HUES6 (cell line): ENCODE measurements at regions not wholly inside any gene's neighbourhood (a gene's known extent, or its start where the extent isn't known, plus 50 kb on each side); places are given as distances from the start of the nearest gene placed in this dataset.

ENCODE experiments used
- H3K27ac ChIP-seq: 2 replicates; pipeline ENCODE4 v1.7.0; 2013; ENCODE audit warnings: low read depth, mild to moderate bottlenecking, low read length, inconsistent platforms
- H3K27me3 ChIP-seq: 2 replicates; pipeline ENCODE4 v1.6.1; 2013; ENCODE audit warnings: low read length; ENCODE audit not compliant: control insufficient read depth, insufficient read depth
- H3K36me3 ChIP-seq: 2 replicates; pipeline ENCODE4 v1.6.1; 2013; ENCODE audit warnings: low read length; ENCODE audit not compliant: control insufficient read depth, insufficient read depth
- H3K4me1 ChIP-seq: 2 replicates; pipeline ENCODE4 v1.6.1; 2013; ENCODE audit warnings: low read length; ENCODE audit not compliant: control insufficient read depth, insufficient read depth
- H3K4me3 ChIP-seq: 2 replicates; pipeline ENCODE4 v1.5.1; 2013; ENCODE audit warnings: low read depth, low read length
- H3K9ac ChIP-seq: one replicate; pipeline ENCODE4 v1.6.1; 2013; ENCODE audit warnings: mild to moderate bottlenecking, low read length
- H3K9me3 ChIP-seq: 2 replicates; pipeline ENCODE4 v1.6.1; 2013; ENCODE audit warnings: low read depth, low read length; ENCODE audit not compliant: control insufficient read depth, insufficient read depth

DNA sequence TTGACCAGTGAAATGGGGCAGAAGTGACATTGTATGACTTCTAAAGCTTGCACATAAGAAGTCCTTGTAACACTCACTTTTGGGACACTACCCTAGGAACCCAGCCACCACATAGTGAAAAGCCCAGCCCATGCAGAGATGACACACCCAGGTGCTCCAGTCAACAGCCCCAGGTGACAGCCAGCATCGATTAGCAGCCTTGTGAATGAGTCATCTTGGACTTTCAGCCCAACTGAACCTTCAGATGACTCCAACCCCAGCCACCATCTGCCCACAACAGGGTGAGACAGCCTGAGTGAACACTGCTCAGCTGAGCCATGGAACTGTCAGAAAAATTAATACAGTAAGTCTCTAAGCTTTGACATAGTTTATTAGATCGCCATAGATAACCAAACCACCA, 458.6 kb downstream of the ZSWIM6 start:
- Histone ChIP-seq H3K4me1 (no peaks in the 10 kb centered on the region), H3K9ac (no peak overlapping the region), H3K36me3 (no peaks in the 10 kb centered on the region), H3K27ac (no peak overlapping the region), H3K4me3 (no peak overlapping the region), H3K9me3 (no peaks in the 10 kb centered on the region), H3K27me3 (no peaks in the 10 kb centered on the region)

DNA sequence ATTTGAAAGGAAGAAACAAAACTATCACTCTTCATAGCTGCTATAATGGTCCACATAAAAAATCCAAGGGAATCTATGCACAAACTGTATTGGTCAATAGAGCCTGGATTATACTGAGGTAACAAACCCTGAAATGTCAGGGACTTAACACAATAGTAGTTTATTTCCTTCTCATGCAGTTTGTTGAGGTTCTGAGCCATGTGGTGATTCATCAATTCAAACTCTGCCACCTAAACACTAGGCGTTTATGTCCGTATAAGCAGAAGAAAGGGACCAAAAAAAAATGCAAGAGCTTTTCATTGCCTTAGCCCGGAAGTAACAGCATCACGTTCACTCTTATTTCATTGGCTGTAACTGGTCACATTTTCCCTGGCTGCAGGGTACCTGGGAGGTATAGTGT, 464.7 kb downstream of the ZSWIM6 start:
- no peak overlapping the region for H3K4me3 ChIP-seq
- H3K36me3 ChIP-seq: no peaks in the 10 kb centered on the region
- H3K9me3 ChIP-seq: no peaks in the 10 kb centered on the region
- H3K9ac ChIP-seq: no peak overlapping the region
- H3K4me1 ChIP-seq: no peaks in the 10 kb centered on the region
- H3K27me3 ChIP-seq: no peaks in the 10 kb centered on the region
- no peak overlapping the region for H3K27ac ChIP-seq

DNA sequence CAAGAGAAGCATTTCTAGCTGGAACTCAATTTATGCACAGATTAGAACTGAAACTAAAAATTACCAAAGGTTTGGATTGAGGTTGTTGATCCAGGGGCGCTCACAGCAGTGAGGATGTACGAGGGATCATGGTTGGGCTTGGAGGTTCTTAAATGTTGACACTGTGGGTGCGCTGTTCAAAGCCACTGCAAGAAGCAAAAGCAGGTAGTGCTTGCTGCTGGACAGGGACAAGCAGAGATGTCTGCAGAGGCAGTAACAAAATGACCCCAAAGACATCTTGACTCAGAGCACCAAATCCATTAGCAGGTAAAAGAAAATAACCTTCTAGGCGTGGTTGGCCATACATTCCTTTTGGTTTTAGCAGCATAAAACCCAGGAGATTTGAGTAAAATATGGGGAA, 468.4 kb downstream of the ZSWIM6 start:
- no peaks in the 10 kb centered on the region for H3K4me1 ChIP-seq

DNA sequence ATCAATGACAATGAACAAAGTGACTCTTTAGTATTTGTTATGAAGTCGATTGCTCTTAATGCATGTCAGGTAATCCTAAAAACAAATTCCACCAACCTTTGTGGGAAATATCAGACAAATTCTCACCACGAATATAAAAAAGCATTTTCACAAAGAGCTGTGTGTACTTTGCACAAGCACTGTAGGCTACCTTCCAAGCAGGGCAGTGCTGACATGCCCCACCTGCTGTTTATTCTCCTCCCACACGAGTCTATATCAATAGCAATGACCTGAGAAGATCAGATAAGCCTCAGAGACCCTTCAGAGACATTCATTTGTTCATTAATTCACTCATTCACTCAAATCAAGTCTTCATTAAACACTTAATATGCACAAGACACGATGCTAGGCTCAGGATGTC, 469.1 kb downstream of the ZSWIM6 start:
- no peaks in the 10 kb centered on the region for H3K27me3 ChIP-seq
- no peaks in the 10 kb centered on the region for H3K36me3 ChIP-seq
- H3K9me3 ChIP-seq: no peaks in the 10 kb centered on the region
- H3K4me3 ChIP-seq: no peak overlapping the region
- no peaks in the 10 kb centered on the region for H3K4me1 ChIP-seq
- no peak overlapping the region for H3K9ac ChIP-seq
- no peak overlapping the region for H3K27ac ChIP-seq

More for the DNA sequence above, 468.4 kb downstream of the ZSWIM6 start:
- Histone ChIP-seq H3K9me3 (no peaks in the 10 kb centered on the region), H3K27ac (no peak overlapping the region), H3K27me3 (no peaks in the 10 kb centered on the region), H3K4me3 (no peak overlapping the region), H3K9ac (no peak overlapping the region), H3K36me3 (no peaks in the 10 kb centered on the region)

DNA sequence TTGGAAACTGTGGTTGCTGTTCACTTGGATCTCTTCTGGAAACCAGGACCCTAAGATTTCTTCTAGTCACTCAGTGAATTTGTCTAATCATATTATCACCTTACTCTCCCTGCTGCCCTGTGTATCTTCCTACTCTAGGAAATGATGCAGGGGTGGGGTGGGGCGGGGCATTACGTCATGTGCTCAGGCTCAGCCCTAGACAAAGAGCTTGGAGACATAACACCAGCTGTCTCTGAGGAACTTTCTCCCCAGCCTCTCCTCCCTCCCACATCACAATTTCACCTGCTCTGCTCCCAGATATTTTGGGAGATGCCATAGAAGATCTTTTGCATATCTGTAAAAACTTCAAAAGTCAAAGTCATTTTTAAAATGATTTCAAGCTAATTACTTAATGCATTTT, 470.4 kb downstream of the ZSWIM6 start:
- Histone ChIP-seq H3K27ac (no peak overlapping the region), H3K4me1 (no peaks in the 10 kb centered on the region), H3K36me3 (no peaks in the 10 kb centered on the region), H3K9me3 (no peaks in the 10 kb centered on the region), H3K27me3 (no peaks in the 10 kb centered on the region), H3K4me3 (no peak overlapping the region), H3K9ac (no peak overlapping the region)

DNA sequence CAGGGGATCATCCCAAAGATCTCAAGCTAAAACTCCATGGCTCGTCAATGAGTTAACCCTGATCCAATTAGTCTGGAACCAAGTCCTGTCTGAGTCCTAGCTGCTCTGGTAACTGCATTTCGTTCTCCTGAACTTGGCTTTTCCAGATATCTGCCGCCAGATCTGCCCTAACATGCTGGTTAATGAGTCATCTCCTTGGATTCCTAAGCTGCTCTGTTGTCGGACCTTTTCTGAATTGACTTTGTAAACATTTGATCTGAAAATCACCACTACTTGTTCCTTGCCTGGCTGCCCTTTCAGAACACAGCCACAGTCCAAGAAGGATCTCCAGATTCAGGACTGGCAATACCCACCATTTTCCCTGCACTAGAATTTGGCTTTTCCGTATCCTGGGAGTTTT, 473.0 kb downstream of the ZSWIM6 start:
- H3K27ac ChIP-seq: no peak overlapping the region
- no peak overlapping the region for H3K4me3 ChIP-seq
- H3K27me3 ChIP-seq: no peaks in the 10 kb centered on the region
- no peaks in the 10 kb centered on the region for H3K36me3 ChIP-seq
- no peaks in the 10 kb centered on the region for H3K9me3 ChIP-seq
- H3K9ac ChIP-seq: no peak overlapping the region
- no peaks in the 10 kb centered on the region for H3K4me1 ChIP-seq

DNA sequence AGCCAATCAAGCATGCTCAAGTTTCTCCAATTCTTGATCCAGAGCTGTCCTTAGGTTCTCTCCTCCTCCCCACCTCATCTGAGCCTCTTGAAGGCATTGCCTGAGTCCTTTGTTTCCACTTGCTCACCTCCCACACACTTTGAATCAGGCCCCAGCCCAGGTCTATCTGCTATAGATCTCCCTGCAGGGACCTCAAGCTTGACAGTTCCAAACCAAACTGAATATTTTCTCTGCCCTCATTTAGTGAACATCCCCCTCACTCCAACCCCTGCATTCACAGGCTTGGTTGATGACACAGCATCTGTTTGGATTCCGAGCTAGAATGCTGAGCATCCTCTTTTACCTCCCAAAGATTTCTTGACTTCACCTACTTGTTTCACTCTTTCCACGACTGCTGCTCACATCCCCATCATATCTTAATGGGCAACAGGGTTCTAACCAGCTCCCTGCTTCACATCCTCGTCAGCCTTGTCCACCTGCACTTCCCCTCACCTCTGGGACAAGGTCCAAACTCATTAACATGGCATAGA, 474.5 kb downstream of the ZSWIM6 start:
- H3K36me3 ChIP-seq: no peaks in the 10 kb centered on the region
- H3K27me3 ChIP-seq: no peaks in the 10 kb centered on the region
- H3K4me3 ChIP-seq: no peak overlapping the region
- H3K4me1 ChIP-seq: no peaks in the 10 kb centered on the region
- H3K9ac ChIP-seq: no peak overlapping the region
- H3K27ac ChIP-seq: no peak overlapping the region
- no peaks in the 10 kb centered on the region for H3K9me3 ChIP-seq

DNA sequence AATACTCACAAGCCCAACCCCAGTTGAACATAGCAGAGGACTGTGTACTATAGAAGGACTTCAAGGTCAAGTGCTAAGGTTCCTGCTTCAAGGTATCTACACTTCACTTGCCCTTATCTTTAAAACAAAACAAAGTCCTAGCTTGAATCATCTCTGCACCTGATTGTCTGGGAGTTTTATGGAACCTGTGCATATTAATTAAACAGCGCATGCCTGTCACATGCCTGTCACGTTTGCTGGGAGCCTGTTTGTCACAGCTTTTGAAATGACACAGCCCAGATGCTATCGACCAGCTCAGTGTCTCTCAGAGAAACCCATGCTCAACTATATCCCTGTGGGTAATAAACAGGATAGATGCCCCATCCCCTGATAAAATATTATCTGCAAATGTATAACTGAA, 476.0 kb downstream of the ZSWIM6 start:
- H3K9me3 ChIP-seq: no peaks in the 10 kb centered on the region
- H3K4me1 ChIP-seq: no peaks in the 10 kb centered on the region
- H3K4me3 ChIP-seq: no peak overlapping the region
- no peaks in the 10 kb centered on the region; the same call in 1 of the 2 replicates for H3K27me3 ChIP-seq
- no peak overlapping the region for H3K9ac ChIP-seq
- no peaks in the 10 kb centered on the region for H3K36me3 ChIP-seq
- no peak overlapping the region for H3K27ac ChIP-seq

DNA sequence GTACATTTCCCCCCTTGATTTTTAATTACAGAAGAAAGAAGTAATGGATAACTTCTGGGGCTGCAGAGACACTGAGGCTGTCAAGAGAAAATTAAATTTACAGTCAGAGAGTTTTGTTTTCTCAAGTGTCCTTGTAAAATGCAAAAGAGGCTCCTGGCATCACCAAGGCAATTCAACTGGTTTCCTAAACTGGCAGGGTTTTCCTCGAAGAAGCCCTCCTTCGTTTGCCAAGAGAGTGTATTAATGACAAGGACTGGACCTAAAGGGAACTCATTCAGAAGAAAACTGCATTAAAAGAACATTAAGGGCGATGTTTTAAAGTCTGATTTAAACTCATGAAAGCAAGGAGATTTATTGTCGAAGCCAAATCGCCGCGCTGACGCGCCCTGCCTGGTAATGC, 476.9 kb downstream of the ZSWIM6 start:
- Histone ChIP-seq H3K4me3 (no peak overlapping the region), H3K9ac (no peak overlapping the region), H3K27me3 (no peaks in the 10 kb centered on the region; the same call in 1 of the 2 replicates), H3K9me3 (no peaks in the 10 kb centered on the region), H3K27ac (no peak overlapping the region), H3K36me3 (no peaks in the 10 kb centered on the region), H3K4me1 (no peaks in the 10 kb centered on the region)

DNA sequence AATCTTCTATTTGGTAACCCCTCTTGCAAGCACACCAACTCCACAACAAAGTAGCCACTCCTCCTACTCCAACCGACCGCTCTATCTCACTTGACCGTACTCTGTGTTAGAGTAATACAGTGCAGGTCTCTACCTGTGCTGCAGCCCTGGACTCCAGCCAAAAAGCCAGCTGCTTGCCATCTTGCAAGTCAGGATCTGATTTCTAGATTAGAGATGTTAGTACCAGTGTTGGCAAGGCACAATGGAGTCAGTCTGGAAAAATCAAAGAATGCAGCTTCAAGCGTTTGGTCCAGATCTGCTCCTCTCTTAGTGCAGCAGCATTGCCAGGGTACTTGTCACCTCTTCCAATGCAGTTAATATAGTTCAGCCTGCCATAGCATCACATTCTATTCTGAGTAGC, 477.6 kb downstream of the ZSWIM6 start:
- H3K27me3 ChIP-seq: no peaks in the 10 kb centered on the region; the same call in 1 of the 2 replicates

DNA sequence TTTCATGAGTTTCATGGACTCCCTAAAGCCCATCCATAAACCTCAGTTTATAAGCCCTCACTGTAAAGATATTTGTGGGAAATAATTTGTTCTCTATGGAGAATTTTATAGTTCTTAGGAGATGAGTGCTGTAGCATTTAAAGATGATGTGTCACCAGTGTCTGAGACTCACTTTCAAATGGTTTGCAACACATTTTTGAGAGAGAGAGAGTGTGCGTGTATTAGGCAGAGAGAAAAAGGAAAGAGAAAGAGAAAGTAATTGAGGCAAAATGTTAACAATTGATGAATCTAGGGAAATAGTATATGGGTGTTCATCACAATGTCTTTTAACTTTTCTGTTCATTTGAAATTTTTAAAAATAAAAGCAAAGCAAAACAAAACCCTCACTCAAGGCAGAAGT, 479.0 kb downstream of the ZSWIM6 start:
- Histone ChIP-seq H3K4me3 (no peak overlapping the region), H3K9ac (no peak overlapping the region), H3K36me3 (no peaks in the 10 kb centered on the region), H3K9me3 (no peaks in the 10 kb centered on the region), H3K4me1 (no peaks in the 10 kb centered on the region), H3K27me3 (no peaks in the 10 kb centered on the region; the same call in 1 of the 2 replicates), H3K27ac (no peak overlapping the region)

More for the DNA sequence above, 477.6 kb downstream of the ZSWIM6 start:
- H3K9ac ChIP-seq: no peak overlapping the region
- H3K27ac ChIP-seq: no peak overlapping the region
- H3K9me3 ChIP-seq: no peaks in the 10 kb centered on the region
- H3K36me3 ChIP-seq: no peaks in the 10 kb centered on the region
- no peaks in the 10 kb centered on the region for H3K4me1 ChIP-seq
- no peak overlapping the region for H3K4me3 ChIP-seq

DNA sequence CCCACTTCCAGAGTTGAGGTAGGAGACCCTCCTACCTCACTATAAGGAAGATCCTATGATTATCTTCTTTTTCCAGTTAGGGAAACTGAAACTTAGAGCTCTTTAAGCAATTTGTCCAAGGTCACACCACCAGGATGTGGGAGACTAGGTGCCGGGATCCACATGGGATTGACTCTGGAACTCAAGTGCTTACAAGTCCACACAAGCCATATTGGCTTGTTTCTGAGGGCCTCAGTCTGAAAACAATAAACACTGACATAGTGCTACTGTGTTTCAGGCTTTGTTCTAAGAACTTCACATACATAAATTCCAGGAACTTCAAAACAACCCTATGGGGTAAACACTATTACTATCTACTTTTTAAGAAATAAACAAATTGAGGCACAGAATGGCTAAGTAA, 481.3 kb downstream of the ZSWIM6 start:
- peaks cover 8% of the 10 kb centered on the region for H3K4me1 ChIP-seq

More for the DNA sequence above, 481.3 kb downstream of the ZSWIM6 start:
- Histone ChIP-seq H3K27ac (no peak overlapping the region), H3K9ac (no peak overlapping the region), H3K9me3 (no peaks in the 10 kb centered on the region), H3K36me3 (no peaks in the 10 kb centered on the region), H3K27me3 (no peaks in the 10 kb centered on the region; the same call in 1 of the 2 replicates), H3K4me3 (no peak overlapping the region)
